CD4-positive, alpha-beta T cell (primary cell): ENCODE measurements at regions not wholly inside any gene's neighbourhood (a gene's known extent, or its start where the extent isn't known, plus 50 kb on each side); places are given as distances from the start of the nearest gene placed in this dataset.

Experiments used
- ATAC-seq: fragments of 200-7000 bp; cut with Tn5 transposase; one replicate; pipeline ENCODE4 v1.10.0; 2022; ENCODE audit warnings: mild to moderate bottlenecking; ENCODE audit not compliant: poor library complexity
- CTCF ChIA-PET: fragments of 350-600 bp; sonication (Branson Sonifier 250); formaldehyde crosslinking; loops from one replicate; lab custom pipeline; 2021; ENCODE audit warnings: antibody characterized with exemption, inconsistent platforms; lab: Charles Lee
- POLR2A ChIA-PET: fragments of 350-600 bp; sonication (Branson Sonifier 250); formaldehyde crosslinking; loops from one replicate; lab custom pipeline; 2021; ENCODE audit warnings: antibody characterized with exemption, inconsistent platforms; lab: Charles Lee
- DNase-seq, 14 experiments: peaks; one replicate each; pipeline ENCODE4 v3.0.0-alpha.2; 2013 to 2020; ENCODE audit warnings: mixed read lengths in 2 of 14
- H3K27ac ChIP-seq, 2 donors: one replicate each; pipeline versions ENCODE4 v1.5.1 to v1.7.0; 2013; ENCODE audit warnings: low read length in 2 of 2, low read depth in 1 of 2, mild to moderate bottlenecking in 1 of 2
- H3K27me3 ChIP-seq, 2 experiments: 1 replicate in 1 of 2; 2 replicates in 1 of 2; pipeline versions ENCODE4 v1.6.1 to v1.7.0; 2013; ENCODE audit warnings: low read length in 2 of 2, control low read depth in 1 of 2, mild to moderate bottlenecking in 1 of 2, moderate library complexity in 1 of 2; ENCODE audit not compliant: insufficient read depth in 2 of 2, control insufficient read depth in 1 of 2
- H3K36me3 ChIP-seq: one replicate; pipeline ENCODE4 v1.6.1; 2013; ENCODE audit warnings: low read length, control low read depth; ENCODE audit not compliant: insufficient read depth
- H3K4me1 ChIP-seq: one replicate; pipeline ENCODE4 v1.6.1; 2013; ENCODE audit warnings: low read length, control low read depth; ENCODE audit not compliant: insufficient read depth
- H3K4me3 ChIP-seq: one replicate; pipeline ENCODE4 v1.5.1; 2013; ENCODE audit warnings: mild to moderate bottlenecking, low read length, moderate library complexity
- H3K9me3 ChIP-seq, 2 experiments: 1 replicate in 1 of 2; 2 replicates in 1 of 2; pipeline versions ENCODE4 v1.6.1 to v1.7.0; 2013; ENCODE audit warnings: low read length in 2 of 2, mild to moderate bottlenecking in 2 of 2, control low read depth in 1 of 2, moderate library complexity in 1 of 2; ENCODE audit not compliant: control insufficient read depth in 1 of 2, insufficient read depth in 1 of 2
- H3K27ac Mint-ChIP-seq: one replicate; pipeline ENCODE4 v1.8.0; 2020; ENCODE audit warnings: mixed read lengths
- H3K27me3 Mint-ChIP-seq: one replicate; pipeline ENCODE4 v1.8.0; 2021; ENCODE audit warnings: mixed read lengths
- H3K36me3 Mint-ChIP-seq: one replicate; pipeline ENCODE4 v1.8.0; 2021; ENCODE audit warnings: low read depth, mixed read lengths
- H3K4me1 Mint-ChIP-seq: one replicate; pipeline ENCODE4 v1.8.0; 2021; ENCODE audit warnings: low read depth, mixed read lengths
- H3K4me3 Mint-ChIP-seq: one replicate; pipeline ENCODE4 v1.8.0; 2020; ENCODE audit warnings: mild to moderate bottlenecking, mixed read lengths
- H3K9me3 Mint-ChIP-seq: one replicate; pipeline ENCODE4 v1.8.0; 2020; ENCODE audit warnings: mixed read lengths
- CTCF ChIP-seq: fragments of 200-600 bp; IDR thresholded peaks from one replicate; pipeline ENCODE4 v1.8.0; 2022; ENCODE audit warnings: antibody characterized with exemption, mild to moderate bottlenecking
- intact Hi-C, 2 experiments: fragments of 100-400 bp; cut with DNase I in 1 of 2; cut with micrococcal nuclease in 1 of 2; formaldehyde crosslinking; loops; one replicate each; pipeline versions ENCODE4 v1.15.1 to v1.9.0; 2023 to 2025; cut with DNase I, micrococcal nuclease

GRCh38 chr11:135036488-135037297 is 624.7 kb upstream of the B3GAT1 start:
- CTCF ChIA-PET = no interaction called here

GRCh38 chr11:135035282-135035681 is 623.2 kb upstream of the B3GAT1 start:
- Histone ChIP-seq H3K27ac (no peak overlapping the region), H3K36me3 (no peaks in the 10 kb centered on the region), H3K4me3 (no peak overlapping the region), H3K9me3 (peaks cover 0 to 20% of the 10 kb centered on the region in 2 experiments), H3K4me1 (no peaks in the 10 kb centered on the region), H3K27me3 (peaks cover 2 to 6% of the 10 kb centered on the region in 2 experiments)
- no peak for TF ChIP-seq CTCF
- intact Hi-C loops = no loop called here
- DNase-seq (no peak), ATAC-seq (no peak)
- Mint-ChIP-seq H3K27me3 (peaks cover 42% of the 10 kb centered on the region), H3K4me3 (no peak overlapping the region), H3K4me1 (no peaks in the 10 kb centered on the region), H3K27ac (no peak overlapping the region), H3K9me3 (no peaks in the 10 kb centered on the region), H3K36me3 (no peaks in the 10 kb centered on the region)
- ChIA-PET CTCF (no interaction called here), POLR2A (no interaction called here)

More at GRCh38 chr11:135036488-135037297, 624.7 kb upstream of the B3GAT1 start:
- Mint-ChIP-seq H3K4me1 (no peaks in the 10 kb centered on the region), H3K9me3 (no peaks in the 10 kb centered on the region), H3K27ac (no peak overlapping the region), H3K36me3 (no peaks in the 10 kb centered on the region), H3K4me3 (no peak overlapping the region), H3K27me3 (peaks cover 34% of the 10 kb centered on the region)
- Histone ChIP-seq H3K4me3 (no peak overlapping the region), H3K36me3 (no peaks in the 10 kb centered on the region), H3K27me3 (peaks cover 2 to 6% of the 10 kb centered on the region in 2 experiments), H3K9me3 (peaks cover 0 to 20% of the 10 kb centered on the region in 2 experiments), H3K4me1 (no peaks in the 10 kb centered on the region), H3K27ac (no peak overlapping the region)
- POLR2A ChIA-PET = no interaction called here
- DNase-seq (no peak), ATAC-seq (no peak)
- intact Hi-C loops = no loop called here
- TF ChIP-seq CTCF = no peak

DNA sequence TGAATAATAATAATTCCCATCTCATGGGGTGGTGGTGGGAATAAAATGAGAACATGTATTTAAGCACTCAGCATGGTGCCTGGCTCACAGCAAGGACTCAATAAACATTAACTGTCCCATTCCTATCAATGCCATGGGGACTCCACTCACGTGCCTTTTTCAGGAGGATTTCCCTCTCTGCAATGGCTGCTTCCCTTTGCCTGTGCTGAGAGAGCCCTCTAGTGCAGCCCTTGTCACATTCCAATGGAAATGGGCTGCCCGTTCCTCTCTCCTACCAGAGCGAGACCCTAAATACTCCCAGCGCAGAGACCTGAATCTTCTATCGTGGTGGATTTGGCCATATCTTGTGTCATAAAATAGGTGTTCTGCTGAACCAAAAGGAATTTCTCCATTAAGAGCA is 621.5 kb upstream of the B3GAT1 start:
- TF ChIP-seq CTCF = no peak
- no peaks in the 10 kb centered on the region for H3K9me3 Mint-ChIP-seq
- POLR2A ChIA-PET = no interaction called here
- Histone ChIP-seq H3K27ac (no peak overlapping the region), H3K36me3 (no peaks in the 10 kb centered on the region), H3K4me3 (no peak overlapping the region), H3K27me3 (peaks cover 2 to 6% of the 10 kb centered on the region in 2 experiments), H3K9me3 (peaks cover 0 to 9% of the 10 kb centered on the region in 2 experiments), H3K4me1 (no peaks in the 10 kb centered on the region)
- intact Hi-C loops = no loop called here
- no peaks in the 10 kb centered on the region for H3K4me1 Mint-ChIP-seq
- H3K4me3 Mint-ChIP-seq = no peak overlapping the region
- CTCF ChIA-PET = no interaction called here
- H3K27ac Mint-ChIP-seq = no peak overlapping the region
- H3K27me3 Mint-ChIP-seq = peaks cover 46% of the 10 kb centered on the region
- H3K36me3 Mint-ChIP-seq = no peaks in the 10 kb centered on the region
- ATAC-seq (no peak), DNase-seq (no peak)
